CD4-positive, alpha-beta T cell treated with Interleukin-4 for 1 hour (primary cell): ENCODE measurements at regions not wholly inside any gene's neighbourhood (a gene's known extent, or its start where the extent isn't known, plus 50 kb on each side); places are given as distances from the start of the nearest gene placed in this dataset.
"Not testable (repeated sequence)": the region's sequence is repeated elsewhere in the genome, so short reads cannot be mapped to it uniquely, and the experiment has no call there.

Experiments
- DNase-seq, 2 donors: peaks; one replicate each; pipeline ENCODE4 v3.0.0-alpha.2; 2020 to 2022

- no peak for DNase-seq
These were observed 543.6 kb upstream of the CITED2 start for GRCh38 chr6:139917951-139918630.

GRCh38 chr6:139914910-139915309 is 540.5 kb upstream of the CITED2 start:
- no peak for DNase-seq

DNA sequence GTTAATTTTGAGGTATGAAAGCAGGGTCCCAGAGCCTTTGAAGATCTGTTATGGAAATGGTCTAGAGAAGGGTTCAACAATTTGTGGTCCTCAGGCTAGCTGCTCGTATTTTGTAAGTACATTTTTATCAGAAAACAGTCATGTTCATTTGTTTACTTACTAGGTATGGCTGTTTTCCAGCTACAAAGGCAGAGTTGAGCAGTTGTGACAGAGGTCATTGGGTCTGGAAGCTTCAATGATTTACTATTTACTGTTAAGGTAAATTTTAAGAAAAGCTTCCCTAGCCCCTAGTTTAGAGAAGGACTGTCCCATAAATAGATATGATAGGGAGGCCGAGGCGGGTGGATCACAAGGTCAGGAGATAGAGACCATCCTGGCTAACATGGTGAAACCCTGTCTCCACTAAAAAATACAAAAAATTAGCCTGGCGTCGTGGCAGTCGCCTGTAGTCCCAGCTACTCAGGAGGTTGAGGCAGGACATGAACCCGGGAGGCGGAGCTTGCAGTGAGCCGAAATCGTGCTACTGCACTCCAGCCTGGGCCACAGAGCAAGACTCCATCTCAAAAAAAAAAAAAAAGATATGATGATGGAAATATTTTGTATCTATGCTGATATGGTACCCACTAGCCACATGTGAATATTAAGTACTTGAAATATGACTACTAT is 538.4 kb upstream of the CITED2 start:
- no peak for DNase-seq

DNA sequence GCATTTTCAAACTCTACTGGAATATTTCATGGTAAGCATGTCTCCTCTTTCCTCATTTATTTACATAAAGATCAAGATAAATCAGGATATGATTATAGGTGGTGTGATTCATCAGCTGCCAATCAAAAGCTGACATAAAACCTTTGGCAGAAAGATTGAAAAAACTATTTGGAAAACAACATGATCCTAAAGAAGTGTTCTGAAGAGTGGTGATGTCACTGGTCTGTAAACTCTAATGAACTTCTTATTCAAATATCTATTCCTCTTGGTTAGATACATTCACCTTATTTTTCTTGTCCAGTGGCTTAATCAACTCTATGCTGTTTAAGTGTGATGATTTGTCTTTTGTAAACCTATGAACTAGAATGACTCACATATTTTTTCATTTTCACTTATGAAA is 535.5 kb upstream of the CITED2 start:
- DNase-seq, result no peak

DNA sequence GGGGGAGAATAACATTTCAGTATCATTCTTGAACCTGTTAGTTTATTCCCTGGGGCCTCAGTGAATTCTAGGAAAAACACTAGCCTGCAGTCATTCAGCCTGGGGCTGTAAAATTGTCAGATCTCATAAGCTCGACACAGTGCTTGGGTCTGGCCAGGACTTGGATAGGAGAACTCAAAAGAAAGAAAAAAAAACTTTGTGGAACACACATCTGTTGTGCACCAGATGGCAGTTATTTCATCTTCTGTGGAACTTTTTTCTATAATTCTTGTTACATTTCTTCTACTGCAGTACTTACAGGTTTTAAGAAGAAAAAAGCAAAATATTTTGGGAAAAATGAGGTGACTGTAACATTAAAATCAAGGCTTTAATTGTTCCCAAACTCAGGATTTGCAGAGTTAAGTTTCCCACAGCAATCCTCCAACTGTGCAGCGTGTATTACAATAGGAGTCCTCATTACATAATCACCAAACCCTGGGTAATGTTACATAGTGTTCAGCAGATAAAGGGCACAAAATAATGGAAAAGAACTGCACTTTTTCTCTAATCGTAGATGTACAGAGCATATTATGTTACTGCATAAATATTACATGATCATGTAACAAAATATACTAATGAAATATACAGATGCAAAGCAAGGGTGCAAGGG is 531.1 kb upstream of the CITED2 start:
- DNase-seq, result no peak

GRCh38 chr6:139904568-139904967 is 530.1 kb upstream of the CITED2 start:
- no peak for DNase-seq

DNA sequence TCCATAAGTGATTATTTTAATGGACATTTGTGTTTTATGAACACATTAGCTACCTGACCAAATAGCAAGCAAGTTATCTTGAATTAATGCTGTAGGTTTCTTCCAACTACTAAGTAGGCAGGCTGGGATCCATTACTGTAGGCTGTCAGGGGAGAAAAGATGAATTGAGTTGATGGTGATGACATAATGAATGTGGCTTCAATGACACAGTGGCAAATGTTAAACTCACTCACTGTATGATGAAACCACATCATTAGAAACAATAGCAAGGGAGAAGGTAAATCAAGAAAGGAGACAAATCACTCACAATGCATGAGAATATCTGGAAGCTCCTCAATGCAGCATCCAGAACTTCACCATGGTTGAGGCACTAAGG is 529.7 kb upstream of the CITED2 start:
- no peak for DNase-seq

DNA sequence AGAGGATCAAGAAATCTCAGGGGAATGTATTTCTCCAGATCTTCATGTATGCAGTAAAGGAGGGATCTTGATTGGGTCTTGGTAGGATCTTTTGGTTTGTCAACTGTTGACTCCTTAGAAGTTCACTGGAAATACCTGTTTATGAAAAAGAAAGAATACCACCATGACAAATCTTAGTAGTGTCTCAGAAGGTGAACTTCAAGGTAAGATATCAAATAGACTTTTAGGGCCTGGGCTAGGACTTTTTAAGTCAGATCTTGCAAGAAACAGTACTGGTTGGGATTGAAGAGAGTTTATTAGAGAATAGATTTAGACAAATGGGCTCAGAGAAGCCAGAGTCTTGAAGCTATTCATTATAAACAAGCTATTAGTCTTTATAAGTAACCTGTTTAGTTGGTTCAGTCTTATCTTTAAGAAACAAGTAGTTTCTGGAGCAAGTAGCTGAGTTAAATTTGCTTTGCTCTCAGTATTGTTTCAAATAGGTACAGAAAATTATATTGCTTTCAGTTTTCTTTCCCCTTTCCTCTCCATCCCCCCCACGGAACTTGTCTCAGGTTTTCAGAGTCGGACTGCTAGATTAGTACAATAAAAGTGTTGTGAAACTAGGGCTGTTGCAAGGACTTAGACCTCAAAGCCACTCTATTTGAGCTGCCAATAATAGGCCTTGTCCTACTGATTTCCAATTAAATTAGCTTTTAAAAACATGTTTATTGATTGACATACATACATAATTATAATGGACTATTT is 529.1 kb upstream of the CITED2 start:
- peak in 1 of 2 donors; percentile 17 for DNase-seq

DNA sequence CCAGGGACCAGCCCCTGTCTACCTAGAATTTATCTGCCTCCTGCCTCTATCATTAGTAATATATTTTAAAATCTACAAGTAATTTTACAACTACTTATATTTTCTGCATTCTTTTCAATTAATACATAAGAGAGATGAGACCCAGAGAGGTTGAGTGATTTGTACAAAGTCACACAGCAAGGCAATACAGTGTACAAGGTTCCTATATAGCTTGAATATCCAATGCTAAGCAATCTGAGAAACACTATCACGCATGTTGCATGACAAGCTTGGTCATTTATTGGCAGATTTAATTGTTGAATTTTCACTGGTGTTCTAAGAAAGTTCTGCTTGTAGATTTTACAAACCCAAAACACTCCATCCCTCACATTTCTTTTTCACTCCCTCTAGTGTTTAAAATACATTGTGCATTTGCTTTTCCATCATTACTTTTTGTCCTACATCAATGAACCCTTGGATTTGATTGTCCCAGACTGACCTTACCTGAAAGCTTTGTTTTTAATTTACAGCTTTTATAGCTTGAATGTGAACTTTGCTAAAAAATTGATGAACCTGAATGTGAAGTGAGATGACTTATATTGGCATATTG is 520.9 kb upstream of the CITED2 start:
- DNase-seq, result peak in 1 of 2 donors; percentile 15

DNA sequence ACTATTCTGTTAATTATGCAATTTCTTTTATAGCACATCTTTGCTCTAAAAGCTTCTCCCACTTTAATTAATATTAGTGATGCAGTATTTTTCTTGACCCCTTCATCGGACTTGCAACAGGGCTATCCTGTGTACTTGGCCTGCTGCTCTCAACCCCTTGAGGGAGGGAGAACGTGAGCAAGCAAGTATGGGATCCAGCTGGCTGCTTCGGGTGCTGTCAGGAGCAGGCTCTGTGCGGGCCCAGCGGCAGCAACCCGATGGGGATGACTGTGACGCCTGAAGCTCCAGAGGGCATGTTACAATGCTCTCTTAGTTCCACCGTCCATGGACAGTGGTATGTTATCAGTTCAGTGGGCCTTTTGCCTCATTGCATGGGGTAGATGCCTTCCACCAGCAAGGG is 519.8 kb upstream of the CITED2 start:
- DNase-seq, result no peak

DNA sequence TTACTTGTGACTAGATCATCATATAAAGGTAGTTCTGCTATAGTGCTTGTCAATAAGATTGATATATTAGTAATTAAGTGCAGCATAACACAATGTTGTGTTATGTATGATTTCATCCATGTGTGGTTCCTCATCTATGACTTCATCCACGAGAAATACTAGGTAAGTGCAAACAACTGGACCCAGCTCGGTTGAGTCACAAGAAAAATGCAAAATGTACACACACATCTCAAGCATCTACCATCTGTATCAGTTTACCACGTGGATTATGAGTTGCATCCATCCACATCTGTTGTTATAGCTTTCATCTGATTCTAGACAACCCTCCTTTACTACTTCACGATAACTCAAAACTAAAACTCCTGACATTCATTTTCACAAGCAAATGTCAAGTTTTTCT is 517.0 kb upstream of the CITED2 start:
- DNase-seq, result no peak

GRCh38 chr6:139888681-139889122 is 514.3 kb upstream of the CITED2 start:
- DNase-seq, result no peak

DNA sequence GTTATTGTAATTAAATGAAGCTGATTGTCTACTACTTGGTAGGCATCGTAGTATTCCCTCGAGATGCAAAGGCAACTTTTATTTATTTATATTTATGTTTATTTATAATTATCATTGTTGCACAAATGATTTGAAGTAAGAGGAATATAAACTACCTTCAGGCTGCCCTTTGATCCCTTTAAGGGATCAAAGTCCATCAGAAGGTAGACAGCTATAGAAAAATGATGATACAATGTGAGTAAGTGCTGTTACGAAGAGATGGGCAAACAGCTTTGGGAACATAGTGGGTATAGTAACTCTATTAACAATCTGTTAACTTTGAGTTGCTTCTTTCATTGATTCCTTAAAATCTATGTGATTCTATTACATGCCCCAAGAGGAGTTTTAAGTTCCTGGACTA is 512.8 kb upstream of the CITED2 start:
- DNase-seq, result no peak

DNA sequence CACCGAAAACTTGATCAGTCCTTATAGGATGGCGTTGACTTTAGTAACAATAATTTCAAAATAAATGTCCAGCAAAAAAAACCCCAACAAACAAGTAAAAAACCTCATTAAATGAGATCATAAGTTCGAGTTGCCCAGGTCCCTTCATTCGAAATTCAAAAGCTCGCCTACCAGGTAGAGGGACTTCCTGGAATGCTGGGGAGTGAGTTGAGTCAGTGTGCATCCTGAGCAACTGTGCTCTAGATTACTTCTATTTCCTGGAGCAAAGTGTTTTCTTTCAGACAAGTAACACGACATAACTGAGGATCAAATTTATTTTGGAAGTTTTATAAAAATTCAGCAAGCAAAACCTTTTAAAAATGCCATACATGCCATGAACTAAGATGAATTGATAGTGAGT is 511.9 kb upstream of the CITED2 start:
- no peak for DNase-seq

GRCh38 chr6:139885909-139886308 is 511.5 kb upstream of the CITED2 start:
- DNase-seq, result no peak

DNA sequence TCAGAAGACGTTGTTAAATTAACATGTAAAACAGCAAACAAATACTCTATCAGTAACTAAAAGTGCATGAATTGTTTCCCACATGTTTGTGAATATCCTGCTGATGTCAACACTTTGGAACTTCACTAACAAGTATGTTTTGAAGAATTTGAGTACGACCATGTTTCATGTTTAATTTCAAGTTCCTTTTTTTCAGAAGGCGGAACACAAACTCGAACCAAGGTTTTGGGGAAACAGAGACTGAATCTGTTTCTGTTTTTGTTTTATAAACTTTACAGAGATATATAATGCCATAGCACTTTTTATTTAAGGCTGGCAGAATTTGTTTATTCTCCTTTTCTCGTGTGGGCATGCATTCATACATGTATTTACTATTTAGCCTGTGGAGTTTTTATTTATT is 509.3 kb upstream of the CITED2 start:
- no peak for DNase-seq

DNA sequence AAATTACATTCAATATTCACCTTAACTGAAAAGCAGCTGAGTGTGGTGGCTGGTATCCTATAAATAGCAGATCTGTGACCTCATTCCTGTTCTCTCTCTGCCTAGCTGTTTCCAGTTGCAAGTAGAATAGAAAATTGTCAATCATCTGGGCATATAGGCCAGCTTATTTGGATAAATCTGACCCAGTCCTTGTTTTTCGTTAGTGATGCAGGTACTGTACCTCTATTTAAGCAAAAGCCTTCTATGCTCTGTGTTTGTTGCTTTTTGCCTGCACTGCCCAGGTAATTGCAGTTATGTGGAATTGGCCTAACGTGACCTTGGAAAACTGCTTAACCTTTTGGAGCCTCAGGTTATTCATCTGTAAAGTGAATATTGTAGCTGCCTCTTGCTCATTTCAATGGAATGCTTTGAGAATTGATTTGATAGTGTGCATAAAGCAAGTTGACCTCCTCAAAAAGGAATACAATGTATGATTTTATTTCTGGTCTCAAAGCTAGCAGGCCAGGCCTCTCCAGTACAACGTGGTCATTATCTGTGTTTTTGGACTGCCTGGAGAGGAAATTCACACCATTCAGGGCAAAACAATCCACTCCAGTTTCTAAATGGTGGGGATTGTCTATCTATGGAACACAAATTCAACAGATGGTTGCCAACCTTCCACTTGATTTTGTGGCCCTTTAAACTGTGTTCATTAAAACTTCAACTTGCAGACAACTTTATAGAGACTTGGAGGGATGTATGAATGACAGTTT is 508.7 kb upstream of the CITED2 start:
- no peak for DNase-seq

DNA sequence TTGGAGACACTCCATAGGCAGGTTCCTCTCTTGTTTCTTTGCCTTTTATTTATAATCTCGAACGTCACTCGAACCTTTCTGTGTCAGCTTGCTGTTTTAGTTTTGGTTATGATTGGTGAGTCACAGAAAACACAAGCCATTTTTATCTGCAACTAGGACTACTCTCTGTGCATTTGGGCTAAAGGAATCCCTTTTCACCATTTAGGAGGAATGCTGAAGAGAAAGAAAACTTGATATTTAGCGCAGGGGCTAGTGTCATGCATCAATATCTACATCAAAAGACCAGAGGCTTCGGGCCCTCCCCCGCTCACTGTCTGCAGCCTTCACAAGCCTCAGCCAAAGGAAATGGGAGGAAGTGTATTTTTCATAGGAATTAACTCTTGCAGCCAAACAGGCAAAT is 507.8 kb upstream of the CITED2 start:
- no peak for DNase-seq

- DNase-seq, result peak; percentile 17 to 25
These were observed 507.3 kb upstream of the CITED2 start for GRCh38 chr6:139881728-139882211.

DNA sequence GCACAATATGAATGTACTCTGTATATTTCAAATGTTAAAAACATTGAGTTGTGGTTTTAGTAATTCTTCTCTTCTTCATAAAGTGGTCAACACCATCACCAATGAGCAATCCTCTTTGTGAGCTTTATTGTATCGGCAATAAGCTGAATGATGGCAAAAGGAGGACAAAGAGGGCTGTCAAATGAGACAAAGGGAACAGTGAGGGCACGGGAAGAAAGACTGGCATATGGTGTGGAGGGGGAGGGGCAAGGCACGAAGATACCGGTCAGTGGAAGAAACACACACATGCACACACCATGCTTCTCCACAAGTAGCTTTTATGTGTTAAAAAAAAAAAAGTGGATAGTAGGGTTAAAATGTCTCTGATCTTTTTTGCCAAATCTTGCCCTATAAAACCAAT is 506.8 kb upstream of the CITED2 start:
- DNase-seq, result no peak

DNA sequence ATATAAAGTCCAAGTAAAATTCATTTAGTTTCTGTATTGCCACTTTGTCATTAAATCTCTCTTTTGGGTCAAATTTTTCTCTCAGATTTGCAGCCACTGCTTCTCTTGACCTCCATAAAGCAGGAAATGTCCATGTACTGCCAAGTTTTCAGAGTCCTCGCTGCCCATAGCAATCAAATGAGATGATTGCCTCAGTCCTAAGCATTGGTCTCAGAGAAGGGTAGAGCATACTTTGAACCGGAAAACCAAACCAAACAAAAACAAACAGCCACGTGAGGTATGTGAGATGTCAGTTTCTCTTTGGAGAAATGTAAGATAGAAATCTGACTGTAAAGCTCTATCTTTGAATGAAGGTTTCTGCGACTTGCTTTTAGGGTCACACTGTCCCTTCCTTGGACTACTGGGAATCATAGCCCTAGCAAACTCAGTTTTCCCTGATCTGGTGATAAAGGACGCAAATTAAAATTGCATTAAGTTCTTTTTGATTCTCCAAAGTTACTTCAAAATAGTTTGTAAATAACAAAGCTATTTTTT is 505.4 kb upstream of the CITED2 start:
- no peak for DNase-seq

DNA sequence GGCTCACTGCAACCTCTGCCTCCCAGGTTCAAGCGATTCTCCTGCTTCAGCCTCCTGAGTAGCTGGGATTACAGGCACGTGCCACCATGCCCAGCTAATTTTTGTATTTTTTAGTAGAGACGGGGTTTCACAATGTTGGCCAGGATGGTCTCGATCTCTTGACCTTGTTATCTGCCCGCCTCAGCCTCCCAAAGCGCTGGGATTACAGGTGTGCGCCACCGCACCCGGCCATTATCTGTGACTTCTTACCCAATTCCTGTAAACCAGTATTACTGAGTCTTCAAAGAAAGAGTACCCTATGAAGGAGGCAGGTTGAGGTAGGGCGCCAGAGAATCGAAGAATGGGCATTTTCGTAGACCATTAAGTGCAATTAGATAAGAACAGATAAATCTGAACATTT is 504.8 kb upstream of the CITED2 start:
- DNase-seq, result not testable (repeated sequence)
